Thymus (tissue), 11 donors: ENCODE measurements at regions not wholly inside any gene's neighbourhood (a gene's known extent, or its start where the extent isn't known, plus 50 kb on each side); places are given as distances from the start of the nearest gene placed in this dataset.
"Not testable (repeated sequence)": the region's sequence is repeated elsewhere in the genome, so short reads cannot be mapped to it uniquely, and the experiment has no call there.

ENCODE experiments used
- DNase-seq, 9 donors: peaks; one replicate each; pipeline ENCODE4 v3.0.0-alpha.2; 2013; ENCODE audit warnings: low spot score in 9 of 9, low read depth in 6 of 9, missing footprints in 1 of 9
- H3K27ac ChIP-seq, 2 donors: one replicate each; pipeline ENCODE4 v1.5.1; 2013; ENCODE audit warnings: control low read depth in 1 of 2, low read depth in 1 of 2, low read length in 1 of 2, mild to moderate bottlenecking in 1 of 2, moderate library complexity in 1 of 2
- H3K27me3 ChIP-seq, 2 donors: one replicate each; pipeline ENCODE4 v1.5.1; 2013; ENCODE audit warnings: low read length in 1 of 2; ENCODE audit not compliant: control insufficient read depth in 2 of 2, insufficient read depth in 1 of 2
- H3K36me3 ChIP-seq, 2 donors: one replicate each; pipeline ENCODE4 v1.5.1; 2013; ENCODE audit warnings: low read length in 1 of 2, mild to moderate bottlenecking in 1 of 2, moderate library complexity in 1 of 2; ENCODE audit not compliant: control insufficient read depth in 2 of 2, insufficient read depth in 2 of 2
- H3K4me1 ChIP-seq, 2 donors: one replicate each; pipeline ENCODE4 v1.5.1; 2013; ENCODE audit warnings: low read length in 2 of 2; ENCODE audit not compliant: control insufficient read depth in 2 of 2, insufficient read depth in 2 of 2
- H3K4me3 ChIP-seq, 2 donors: one replicate each; pipeline ENCODE4 v1.5.1; 2013; ENCODE audit warnings: low read length in 2 of 2, control low read depth in 1 of 2, mild to moderate bottlenecking in 1 of 2
- H3K9me3 ChIP-seq, 2 donors: one replicate each; pipeline ENCODE4 v1.5.1; 2013; ENCODE audit warnings: low read length in 1 of 2, mild to moderate bottlenecking in 1 of 2; ENCODE audit not compliant: control insufficient read depth in 2 of 2, insufficient read depth in 1 of 2
- WGBS: extraction: QIAGEN DNeasy Blood & Tissue Kit; methylation state at CpG from one replicate; pipeline ENCODE4 v1.1.7; 2013; 5-methylcytosine and 5-hydroxymethylcytosine counted together
- donor health status: healthy.

DNA sequence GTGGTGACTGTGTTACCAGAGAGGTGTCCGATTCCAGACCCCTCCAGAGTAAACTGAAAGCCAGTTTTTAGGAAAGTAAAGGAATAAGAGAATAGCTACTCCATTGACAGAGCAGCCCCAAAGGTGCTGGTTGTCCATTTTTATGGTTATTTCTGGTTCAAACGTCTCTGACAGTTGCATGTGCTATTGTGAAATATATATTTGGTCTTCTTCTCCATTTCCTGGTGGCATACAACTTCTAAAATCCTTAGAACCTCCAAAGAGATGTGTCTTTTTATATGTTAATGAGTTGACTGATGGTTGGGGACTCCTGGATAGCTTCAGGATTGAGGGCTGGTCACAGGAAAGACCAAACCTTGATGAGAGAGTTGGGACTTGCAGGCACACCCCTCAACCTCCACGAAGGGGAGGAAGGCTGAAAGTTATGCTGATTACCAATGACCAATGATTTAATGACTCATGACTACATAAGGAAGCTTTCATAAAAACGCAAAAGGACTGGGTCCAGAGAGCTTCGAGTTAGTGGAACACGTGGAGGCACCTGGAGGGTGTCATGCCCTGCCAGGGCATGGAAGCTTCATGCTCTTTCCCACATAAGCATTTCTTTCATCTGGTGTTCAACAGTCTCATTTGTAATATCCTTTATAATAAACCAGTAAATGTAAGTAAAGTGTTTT, 100.7 kb downstream of the SLC16A1 start:
- Histone ChIP-seq H3K27me3 (peaks cover 6 to 47% of the 10 kb centered on the region in 2 donors), H3K27ac (no peak overlapping the region), H3K4me3 (no peak overlapping the region), H3K9me3 (no peaks in the 10 kb centered on the region), H3K4me1 (no peaks in the 10 kb centered on the region), H3K36me3 (no peaks in the 10 kb centered on the region)
- 64% methylated on average over 6 of the region's 6 CpGs for WGBS
- no peak for DNase-seq

DNA sequence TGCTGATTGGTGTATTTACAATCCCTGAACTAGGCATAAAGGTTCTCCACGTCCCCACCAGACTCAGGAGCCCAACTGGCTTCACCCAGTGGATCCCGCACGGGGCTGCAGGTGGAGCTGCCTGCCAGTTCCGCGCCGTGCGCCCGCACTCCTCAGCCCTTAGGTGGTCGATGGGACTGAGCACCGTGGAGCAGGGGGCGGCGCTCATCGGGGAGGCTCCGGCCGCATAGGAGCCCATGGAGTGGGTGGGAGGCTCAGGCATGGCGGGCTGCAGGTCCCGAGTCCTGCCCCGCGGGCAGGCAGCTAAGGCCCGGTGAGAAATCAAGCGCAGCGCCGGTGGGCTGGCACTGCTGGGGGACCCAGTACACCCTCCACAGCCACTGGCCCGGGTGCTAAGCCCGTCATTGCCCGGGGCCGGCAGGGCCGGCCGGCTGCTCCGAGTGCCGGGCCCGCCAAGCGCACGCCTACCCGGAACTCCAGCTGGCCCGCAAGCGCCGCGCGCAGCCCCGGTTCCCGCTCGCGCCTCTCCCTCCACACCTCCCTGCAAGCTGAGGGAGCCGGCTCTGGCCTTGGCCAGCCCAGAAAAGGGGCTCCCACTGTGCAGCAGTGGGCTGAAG, 101.5 kb downstream of the SLC16A1 start:
- H3K9me3 ChIP-seq, H3K4me1 ChIP-seq, DNase-seq, H3K4me3 ChIP-seq, H3K36me3 ChIP-seq, H3K27ac ChIP-seq: not testable (repeated sequence)
- 31% methylated on average over 45 of the region's 45 CpGs for WGBS
- peaks cover 13 to 55% of the 10 kb centered on the region in 2 donors for H3K27me3 ChIP-seq

DNA sequence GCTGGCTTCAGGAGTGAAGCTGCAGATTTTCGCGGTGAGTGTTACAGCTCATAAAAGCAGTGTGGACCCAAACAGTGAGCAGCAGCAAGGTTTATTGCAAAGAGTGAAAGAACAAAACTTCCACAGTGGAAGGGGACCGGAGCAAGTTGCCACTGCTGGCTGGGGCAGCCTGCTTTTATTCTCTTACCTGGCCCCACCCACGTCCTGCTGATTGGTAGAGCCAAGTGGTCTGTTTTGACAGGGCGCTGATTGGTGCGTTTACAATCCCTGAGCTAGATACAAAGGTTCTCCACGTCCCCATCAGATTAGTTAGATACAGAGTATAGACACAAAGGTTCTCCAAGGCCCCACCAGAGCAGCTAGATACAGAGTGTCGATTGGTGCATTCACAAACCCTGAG, 102.1 kb downstream of the SLC16A1 start:
- not testable (repeated sequence) for H3K4me1 ChIP-seq, DNase-seq, H3K4me3 ChIP-seq, H3K27ac ChIP-seq, H3K36me3 ChIP-seq, H3K9me3 ChIP-seq
- H3K27me3 ChIP-seq, result peaks cover 18 to 61% of the 10 kb centered on the region in 2 donors
- 96% methylated on average over 7 of the region's 8 CpGs for WGBS

DNA sequence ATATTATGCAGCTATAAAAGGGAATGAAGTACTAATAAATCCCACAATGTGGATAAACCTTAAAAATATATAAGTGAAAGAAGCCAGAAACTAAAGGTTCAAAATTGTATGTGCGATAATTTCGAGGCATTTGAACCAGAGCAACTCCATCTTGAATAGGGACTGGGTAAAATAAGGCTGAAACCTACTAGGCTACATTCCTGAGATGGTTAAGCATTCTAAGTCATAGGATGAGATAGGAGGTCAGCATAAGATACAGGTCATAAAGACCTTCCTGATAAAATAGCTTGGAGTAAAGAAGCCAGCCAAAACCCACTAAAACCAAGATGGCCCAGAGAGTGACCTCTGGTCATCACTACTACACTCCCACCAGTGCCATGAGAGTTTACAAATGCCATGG, 103.1 kb downstream of the SLC16A1 start:
- DNase-seq, result no peak

DNA sequence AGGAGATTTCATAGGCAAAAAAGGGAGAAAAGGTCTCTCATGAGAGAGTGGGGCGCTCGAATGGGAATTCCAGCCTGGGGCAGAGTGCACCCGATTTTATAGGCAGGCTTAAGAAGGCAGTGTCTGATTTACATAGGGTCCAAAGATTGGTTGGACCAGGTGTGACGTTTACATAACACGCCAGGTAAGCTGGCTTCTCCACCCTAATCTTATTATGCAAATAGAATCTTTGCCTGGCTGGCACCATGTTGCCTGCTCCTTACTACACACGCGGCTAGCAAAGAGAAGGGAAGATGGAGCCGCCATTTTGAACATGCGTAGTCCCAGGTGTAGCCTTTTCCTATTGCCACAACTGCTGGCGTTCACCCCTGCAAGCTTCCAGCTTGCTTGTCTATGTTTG, 103.7 kb downstream of the SLC16A1 start:
- Histone ChIP-seq H3K36me3 (no peaks in the 10 kb centered on the region), H3K4me1 (no peaks in the 10 kb centered on the region), H3K27me3 (peaks cover 18 to 68% of the 10 kb centered on the region in 2 donors), H3K9me3 (no peaks in the 10 kb centered on the region), H3K27ac (no peak overlapping the region), H3K4me3 (no peak overlapping the region)
- DNase-seq, result no peak
- WGBS, result 96% methylated on average over 10 of the region's 10 CpGs

More for the DNA sequence above, 103.1 kb downstream of the SLC16A1 start:
- peaks cover 18 to 68% of the 10 kb centered on the region in 2 donors for H3K27me3 ChIP-seq
- 94% methylated on average over 2 of the region's 2 CpGs for WGBS
- H3K36me3 ChIP-seq, result no peaks in the 10 kb centered on the region
- H3K4me1 ChIP-seq, result no peaks in the 10 kb centered on the region
- H3K9me3 ChIP-seq, result no peaks in the 10 kb centered on the region
- H3K4me3 ChIP-seq, result no peak overlapping the region
- no peak overlapping the region for H3K27ac ChIP-seq

DNA sequence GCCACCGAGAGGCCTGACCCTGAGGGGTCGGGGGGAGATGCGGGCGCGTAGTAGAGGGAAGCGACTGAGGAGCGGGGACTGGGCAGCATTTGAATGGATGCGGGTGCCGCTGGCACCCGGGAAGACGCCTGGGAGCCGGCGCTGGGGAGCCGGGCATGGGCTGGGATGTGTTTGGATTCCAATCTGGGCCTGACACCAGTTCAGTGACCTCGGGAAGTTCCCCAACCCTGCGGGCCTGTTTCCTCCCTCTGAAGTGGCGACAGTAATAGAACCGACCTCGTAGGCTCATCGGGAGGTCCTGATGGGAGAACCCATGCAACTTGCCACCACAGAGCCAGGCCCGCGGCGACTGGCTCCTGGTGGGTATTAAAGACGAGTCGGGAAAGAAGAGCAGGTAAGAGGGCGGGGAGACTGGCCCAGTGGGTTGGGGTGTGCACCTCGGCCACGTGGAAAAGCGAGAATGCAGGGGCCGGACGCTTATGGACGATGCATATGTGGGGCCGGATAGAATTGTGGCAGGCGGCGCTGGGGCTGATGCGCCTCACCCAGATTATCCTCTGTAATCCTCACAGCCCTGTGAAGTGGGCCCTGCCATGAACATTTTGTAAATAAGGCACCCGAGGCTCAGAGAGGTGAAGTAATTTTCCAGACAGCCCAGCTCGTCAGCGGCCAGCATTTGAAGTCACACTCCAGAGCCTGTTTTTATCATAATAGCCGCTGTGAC, 105.8 kb downstream of the SLC16A1 start:
- no peak overlapping the region for H3K27ac ChIP-seq
- no peaks in the 10 kb centered on the region for H3K36me3 ChIP-seq
- DNase-seq, result no peak
- peak overlapping the region; percentile 19 to 21 for H3K4me3 ChIP-seq
- no peaks in the 10 kb centered on the region for H3K9me3 ChIP-seq
- 41% methylated on average over 40 of the region's 40 CpGs for WGBS
- H3K27me3 ChIP-seq, result peaks cover 14 to 59% of the 10 kb centered on the region in 2 donors
- no peaks in the 10 kb centered on the region for H3K4me1 ChIP-seq

DNA sequence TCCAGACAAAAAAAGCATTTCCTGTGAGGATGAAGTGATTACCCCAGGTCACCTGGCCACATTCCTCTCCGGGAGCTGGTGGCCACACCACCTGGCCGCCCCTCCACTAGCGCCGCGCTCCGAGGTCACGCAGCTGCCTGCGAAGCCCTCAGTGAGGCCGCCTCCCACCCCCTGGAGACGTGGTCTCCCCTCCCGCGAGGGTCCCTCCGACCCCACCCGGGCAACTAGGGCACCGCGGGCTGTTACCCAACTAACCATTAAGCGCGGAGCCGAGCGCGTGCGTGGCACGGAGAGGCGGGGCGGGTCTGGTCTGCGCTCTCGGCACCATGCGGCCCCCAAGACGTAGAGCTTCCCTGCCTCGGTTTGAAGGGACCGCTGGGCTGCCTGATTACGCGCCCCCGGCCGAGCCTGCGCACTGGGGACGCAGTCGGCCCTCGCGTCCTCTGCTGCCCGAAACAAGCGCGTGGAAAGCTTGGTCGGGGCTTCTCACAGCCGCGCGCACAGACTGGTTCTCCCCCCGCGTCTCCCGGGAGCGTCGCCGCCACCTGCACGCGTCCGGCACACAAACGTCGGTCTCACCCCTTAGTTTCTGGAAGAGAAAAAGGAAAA, 106.5 kb downstream of the SLC16A1 start:
- Histone ChIP-seq H3K4me3 (peak overlapping the region; percentile 19 to 21), H3K36me3 (no peaks in the 10 kb centered on the region), H3K9me3 (no peaks in the 10 kb centered on the region), H3K27me3 (peaks cover 12 to 54% of the 10 kb centered on the region in 2 donors), H3K4me1 (no peaks in the 10 kb centered on the region), H3K27ac (no peak overlapping the region)
- 2% methylated on average over 58 of the region's 58 CpGs for WGBS
- no peak for DNase-seq

DNA sequence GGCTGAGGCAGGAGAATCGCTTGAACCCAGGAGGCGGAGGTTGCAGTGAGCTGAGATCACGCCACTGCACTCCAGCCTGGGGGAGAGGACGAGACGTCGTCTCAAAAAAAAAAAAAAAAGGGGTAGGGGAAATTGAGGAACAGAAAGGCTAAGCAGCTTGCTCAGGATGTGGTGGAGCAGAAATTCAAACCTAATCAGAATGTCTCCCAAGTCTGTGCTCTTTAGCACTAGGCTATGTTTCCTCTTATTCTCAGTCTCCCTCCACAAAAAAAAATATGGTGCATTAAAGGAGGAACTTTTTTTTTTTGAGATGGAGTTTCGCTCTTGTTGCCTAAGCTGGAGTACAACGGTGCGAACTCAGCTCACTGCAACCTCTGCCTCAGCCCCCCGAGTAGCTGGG, 114.2 kb downstream of the SLC16A1 start:
- 35% methylated on average over 10 of the region's 10 CpGs for whole genome bisulfite sequencing
- Histone ChIP-seq H3K4me3 (no peak overlapping the region), H3K9me3 (no peaks in the 10 kb centered on the region), H3K4me1 (peaks cover 3 to 5% of the 10 kb centered on the region in 2 donors), H3K27me3 (no peaks in the 10 kb centered on the region), H3K36me3 (no peaks in the 10 kb centered on the region), H3K27ac (no peak overlapping the region)
- peak in 1 of 9 donors; percentile 16 for DNase-seq
